H9 (cell line): ENCODE measurements at regions not wholly inside any gene's neighbourhood (a gene's known extent, or its start where the extent isn't known, plus 50 kb on each side); places are given as distances from the start of the nearest gene placed in this dataset.

Experiments
- DNase-seq: peaks from one replicate; pipeline ENCODE4 v3.0.0-alpha.2; 2017
- H2AFZ ChIP-seq: one replicate; pipeline ENCODE4 v1.6.1; 2013; ENCODE audit warnings: mild to moderate bottlenecking, low read length, control low read depth, moderate library complexity
- H2AK5ac ChIP-seq: 2 replicates; pipeline ENCODE4 v1.6.1; 2013; ENCODE audit warnings: low read length, control low read depth, mixed read lengths; ENCODE audit not compliant: insufficient read length
- H2BK120ac ChIP-seq: one replicate; pipeline ENCODE4 v1.6.1; 2013; ENCODE audit warnings: low read depth, mild to moderate bottlenecking, low read length, control low read depth, inconsistent platforms; ENCODE audit not compliant: poor library complexity, severe bottlenecking
- H2BK12ac ChIP-seq: 2 replicates; pipeline ENCODE4 v1.6.1; 2013; ENCODE audit warnings: low read length, control low read depth, mixed read lengths, low read depth; ENCODE audit not compliant: insufficient read length
- H2BK15ac ChIP-seq: 2 replicates; pipeline ENCODE4 v1.6.1; 2013; ENCODE audit warnings: low read depth, low read length, control low read depth
- H2BK20ac ChIP-seq: one replicate; pipeline ENCODE4 v1.6.1; 2013; ENCODE audit warnings: low read depth, mild to moderate bottlenecking, low read length, control low read depth, inconsistent platforms; ENCODE audit not compliant: poor library complexity, severe bottlenecking
- H2BK5ac ChIP-seq: 2 replicates; pipeline ENCODE4 v1.6.1; 2013; ENCODE audit warnings: low read length, control low read depth, mixed read lengths; ENCODE audit not compliant: insufficient read length
- H3K14ac ChIP-seq: 2 replicates; pipeline ENCODE4 v1.6.1; 2013; ENCODE audit warnings: low read length, control low read depth; ENCODE audit not compliant: insufficient read depth
- H3K18ac ChIP-seq: 2 replicates; pipeline ENCODE4 v1.6.1; 2013; ENCODE audit warnings: low read depth, mild to moderate bottlenecking, mixed read lengths, low read length, control low read depth; ENCODE audit not compliant: insufficient read length
- H3K23ac ChIP-seq: 2 replicates; pipeline ENCODE4 v1.6.1; 2013; ENCODE audit warnings: low read length, control low read depth, mixed read lengths, low read depth; ENCODE audit not compliant: insufficient read length
- H3K23me2 ChIP-seq: 2 replicates; pipeline ENCODE4 v1.6.1; 2013; ENCODE audit warnings: low read depth, mild to moderate bottlenecking, mixed read lengths, low read length, control low read depth; ENCODE audit not compliant: insufficient read length, poor library complexity, severe bottlenecking
- H3K27ac ChIP-seq: 2 replicates; pipeline ENCODE4 v1.5.1; 2013; ENCODE audit warnings: low read length, control low read depth, mixed read lengths, low read depth; ENCODE audit not compliant: insufficient read length
- H3K27me3 ChIP-seq: 2 replicates; pipeline ENCODE4 v1.6.1; 2013; ENCODE audit warnings: low read length, control low read depth, inconsistent platforms; ENCODE audit not compliant: insufficient read depth
- H3K4ac ChIP-seq: 2 replicates; pipeline ENCODE4 v1.6.1; 2013; ENCODE audit warnings: low read depth, mild to moderate bottlenecking, control low read depth, inconsistent platforms, low read length, moderate library complexity
- H3K4me1 ChIP-seq: 2 replicates; pipeline ENCODE4 v1.6.1; 2013; ENCODE audit warnings: low read length, control low read depth, inconsistent platforms; ENCODE audit not compliant: insufficient read depth
- H3K4me2 ChIP-seq: 2 replicates; pipeline ENCODE4 v1.6.1; 2013; ENCODE audit warnings: low read length, control low read depth, mixed read lengths; ENCODE audit not compliant: insufficient read length, insufficient read depth
- H3K56ac ChIP-seq: 2 replicates; pipeline ENCODE4 v1.6.1; 2013; ENCODE audit warnings: low read depth, mild to moderate bottlenecking, mixed read lengths, low read length, control low read depth; ENCODE audit not compliant: insufficient read length
- H3K79me1 ChIP-seq: 2 replicates; pipeline ENCODE4 v1.6.1; 2013; ENCODE audit warnings: low read depth, mild to moderate bottlenecking, moderate library complexity, low read length, control low read depth, inconsistent platforms; ENCODE audit not compliant: insufficient read depth, poor library complexity, severe bottlenecking
- H3K79me2 ChIP-seq: 2 replicates; pipeline ENCODE4 v1.6.1; 2013; ENCODE audit warnings: low read length, control low read depth, inconsistent platforms; ENCODE audit not compliant: insufficient read depth
- H3K9ac ChIP-seq: 2 replicates; pipeline ENCODE4 v1.6.1; 2013; ENCODE audit warnings: low read length, control low read depth, mixed read lengths; ENCODE audit not compliant: insufficient read length; ENCODE audit errors: extremely low read depth
- H3K9me3 ChIP-seq: one replicate; pipeline ENCODE4 v1.6.1; 2013; ENCODE audit warnings: low read depth, low read length, inconsistent platforms; ENCODE audit not compliant: control insufficient read depth
- H3T11ph ChIP-seq: one replicate; pipeline ENCODE4 v1.6.1; 2013; ENCODE audit warnings: mild to moderate bottlenecking, low read length, control low read depth, inconsistent platforms
- H4K20me1 ChIP-seq: one replicate; pipeline ENCODE4 v1.6.1; 2013; ENCODE audit not compliant: control insufficient read depth, insufficient read length, insufficient read depth
- H4K5ac ChIP-seq: 2 replicates; pipeline ENCODE4 v1.6.1; 2013; ENCODE audit warnings: low read depth, mild to moderate bottlenecking, mixed read lengths, low read length, control low read depth; ENCODE audit not compliant: insufficient read length
- H4K8ac ChIP-seq: replicated peaks from 2 replicates; pipeline ENCODE4 v1.6.1; 2013; ENCODE audit warnings: low read length, control low read depth, mixed read lengths, low read depth; ENCODE audit not compliant: insufficient read length
- H4K91ac ChIP-seq: 2 replicates; pipeline ENCODE4 v1.6.1; 2013; ENCODE audit warnings: low read depth, mild to moderate bottlenecking, moderate library complexity, mixed read lengths, low read length, control low read depth; ENCODE audit not compliant: insufficient read length
- H3K27ac Mint-ChIP-seq, 3 experiments: 2 replicates in 2 of 3; 3 replicates in 1 of 3; pipeline ENCODE4 v1.8.0; 2020 to 2021; ENCODE audit warnings: mixed read lengths in 3 of 3, mild to moderate bottlenecking in 1 of 3, moderate library complexity in 1 of 3
- H3K27me3 Mint-ChIP-seq: 2 replicates; pipeline ENCODE4 v1.8.0; 2021; ENCODE audit warnings: low read depth, mild to moderate bottlenecking, moderate library complexity, mixed read lengths
- H3K36me3 Mint-ChIP-seq, 3 experiments: 2 replicates in 2 of 3; 3 replicates in 1 of 3; pipeline ENCODE4 v1.8.0; 2020 to 2021; ENCODE audit warnings: low read depth in 3 of 3, mixed read lengths in 3 of 3; ENCODE audit not compliant: insufficient read depth in 1 of 3
- H3K4me1 Mint-ChIP-seq, 2 experiments: 2 replicates each; pipeline ENCODE4 v1.8.0; 2020; ENCODE audit warnings: mixed read lengths in 2 of 2
- H3K4me3 Mint-ChIP-seq, 2 experiments: 2 replicates in 1 of 2; 3 replicates in 1 of 2; pipeline ENCODE4 v1.8.0; 2020 to 2021; ENCODE audit warnings: mild to moderate bottlenecking in 2 of 2, mixed read lengths in 2 of 2, moderate library complexity in 1 of 2
- H3K9me3 Mint-ChIP-seq, 2 experiments: 2 replicates in 1 of 2; 3 replicates in 1 of 2; pipeline ENCODE4 v1.8.0; 2020; ENCODE audit warnings: mild to moderate bottlenecking in 2 of 2, mixed read lengths in 2 of 2, moderate library complexity in 1 of 2
- WGBS: extraction: QIAGEN DNeasy Blood & Tissue Kit; methylation state at CpG from one replicate; pipeline ENCODE4 v1.1.7; 2013; ENCODE audit warnings: missing lambda C conversion rate, low lambda C conversion rate, mixed read lengths; ENCODE audit not compliant: insufficient read length; ENCODE audit errors: extremely low coverage; 5-methylcytosine and 5-hydroxymethylcytosine counted together
- TF ChIP-seq, protein P1 (sequence below): fragments of 200-600 bp; sonication (generic); conservative IDR thresholded peaks from 3 replicates; pipeline ENCODE4 v1.8.0; 2021; ENCODE audit warnings: antibody characterized with exemption, mild to moderate bottlenecking

DNA sequence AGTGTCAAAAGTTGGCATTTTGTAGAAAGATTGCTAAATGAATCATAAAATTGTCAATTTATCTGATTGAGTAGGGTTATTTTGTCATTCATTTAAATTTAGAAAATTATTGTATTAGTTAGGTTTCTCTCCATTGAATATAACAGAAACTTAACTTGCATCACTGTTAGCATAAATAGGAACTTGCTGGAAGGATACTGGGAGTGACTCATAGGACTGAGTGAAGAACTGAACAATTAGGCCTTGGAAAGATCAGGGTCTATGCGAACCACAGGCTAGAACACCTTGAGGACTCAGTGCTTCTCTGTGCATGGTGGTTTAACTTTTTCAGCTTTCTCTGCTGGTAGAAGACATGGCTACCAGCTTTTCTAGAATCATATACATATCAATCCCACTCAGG, 67.7 kb upstream of the IFNGR1 start:
- no CpG with 5 or more reads among the region's 1 CpG for WGBS
- peaks cover 0 to 3% of the 10 kb centered on the region in 2 experiments; a peak in 1 of 4 replicates for H3K4me1 Mint-ChIP-seq
- H3K27me3 Mint-ChIP-seq = peaks cover 28% of the 10 kb centered on the region
- H3K23me2 ChIP-seq = no peaks in the 10 kb centered on the region
- no peak overlapping the region for H2BK12ac ChIP-seq
- H4K20me1 ChIP-seq = no peaks in the 10 kb centered on the region
- no peak overlapping the region for H3K27ac Mint-ChIP-seq
- H3K14ac ChIP-seq = no peak overlapping the region
- no peak overlapping the region for H2BK120ac ChIP-seq
- no peak overlapping the region for H4K91ac ChIP-seq
- H4K8ac ChIP-seq = no peak overlapping the region
- no peak overlapping the region for H3T11ph ChIP-seq
- H4K5ac ChIP-seq = no peak overlapping the region
- peaks cover 0 to 3% (median 0%) of the 10 kb centered on the region in 3 experiments; a peak in 1 of 7 replicates for H3K36me3 Mint-ChIP-seq
- H3K9ac ChIP-seq = no peak overlapping the region
- H3K18ac ChIP-seq = no peak overlapping the region
- no peaks in the 10 kb centered on the region for H3K79me2 ChIP-seq
- no peaks in the 10 kb centered on the region; the same call in 1 of the 2 replicates for H3K27me3 ChIP-seq
- no peak overlapping the region for H2BK15ac ChIP-seq
- H3K79me1 ChIP-seq = no peaks in the 10 kb centered on the region
- H3K56ac ChIP-seq = no peak overlapping the region
- H3K23ac ChIP-seq = no peak overlapping the region
- H3K4ac ChIP-seq = no peak overlapping the region
- no peaks in the 10 kb centered on the region for H3K4me1 ChIP-seq
- no peak overlapping the region for H2AFZ ChIP-seq
- TF ChIP-seq, protein P1, sequence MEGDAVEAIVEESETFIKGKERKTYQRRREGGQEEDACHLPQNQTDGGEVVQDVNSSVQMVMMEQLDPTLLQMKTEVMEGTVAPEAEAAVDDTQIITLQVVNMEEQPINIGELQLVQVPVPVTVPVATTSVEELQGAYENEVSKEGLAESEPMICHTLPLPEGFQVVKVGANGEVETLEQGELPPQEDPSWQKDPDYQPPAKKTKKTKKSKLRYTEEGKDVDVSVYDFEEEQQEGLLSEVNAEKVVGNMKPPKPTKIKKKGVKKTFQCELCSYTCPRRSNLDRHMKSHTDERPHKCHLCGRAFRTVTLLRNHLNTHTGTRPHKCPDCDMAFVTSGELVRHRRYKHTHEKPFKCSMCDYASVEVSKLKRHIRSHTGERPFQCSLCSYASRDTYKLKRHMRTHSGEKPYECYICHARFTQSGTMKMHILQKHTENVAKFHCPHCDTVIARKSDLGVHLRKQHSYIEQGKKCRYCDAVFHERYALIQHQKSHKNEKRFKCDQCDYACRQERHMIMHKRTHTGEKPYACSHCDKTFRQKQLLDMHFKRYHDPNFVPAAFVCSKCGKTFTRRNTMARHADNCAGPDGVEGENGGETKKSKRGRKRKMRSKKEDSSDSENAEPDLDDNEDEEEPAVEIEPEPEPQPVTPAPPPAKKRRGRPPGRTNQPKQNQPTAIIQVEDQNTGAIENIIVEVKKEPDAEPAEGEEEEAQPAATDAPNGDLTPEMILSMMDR = no peak
- no peak overlapping the region for H2BK5ac ChIP-seq
- H3K4me2 ChIP-seq = no peak overlapping the region
- no peak overlapping the region for H2BK20ac ChIP-seq
- no peaks in the 10 kb centered on the region for H3K9me3 ChIP-seq
- 0 out of 5 replicates have a peak, but pooled peaks cover 0 to 2% of the 10 kb centered on the region in 2 experiments for H3K9me3 Mint-ChIP-seq
- H3K27ac ChIP-seq = no peak overlapping the region
- DNase-seq = no peak
- no peak overlapping the region for H3K4me3 Mint-ChIP-seq
- no peak overlapping the region for H2AK5ac ChIP-seq
